Stimulated activated naive CD8-positive, alpha-beta T cell treated with anti-CD3 and anti-CD28 coated beads, Interleukin-15, Interleukin-2, amounts not matched to agents 100 ng/mL and 50 ng/mL, for 24 hours (primary cell): ENCODE measurements at regions not wholly inside any gene's neighbourhood (a gene's known extent, or its start where the extent isn't known, plus 50 kb on each side); places are given as distances from the start of the nearest gene placed in this dataset.
"Not testable (repeated sequence)": the region's sequence is repeated elsewhere in the genome, so short reads cannot be mapped to it uniquely, and the experiment has no call there.

Experiments used
- H3K27ac Mint-ChIP-seq: one replicate; pipeline ENCODE4 v1.8.0; 2021; ENCODE audit warnings: mild to moderate bottlenecking, mixed read lengths
- H3K27me3 Mint-ChIP-seq: one replicate; pipeline ENCODE4 v1.8.0; 2021; ENCODE audit warnings: mixed read lengths
- H3K36me3 Mint-ChIP-seq: one replicate; pipeline ENCODE4 v1.8.0; 2021; ENCODE audit warnings: low read depth, mixed read lengths
- H3K4me1 Mint-ChIP-seq: one replicate; pipeline ENCODE4 v1.8.0; 2021; ENCODE audit warnings: low read depth, mixed read lengths
- H3K4me3 Mint-ChIP-seq: one replicate; pipeline ENCODE4 v1.8.0; 2021; ENCODE audit warnings: mild to moderate bottlenecking, mixed read lengths
- H3K9me3 Mint-ChIP-seq: one replicate; pipeline ENCODE4 v1.8.0; 2021; ENCODE audit warnings: mixed read lengths

GRCh38 chr4:28247805-28248204 is 1387.2 kb downstream of the STIM2 start:
- Mint-ChIP-seq H3K4me1 (no peaks in the 10 kb centered on the region), H3K36me3 (no peaks in the 10 kb centered on the region), H3K27ac (no peak overlapping the region), H3K4me3 (no peak overlapping the region), H3K27me3 (no peaks in the 10 kb centered on the region), H3K9me3 (peaks cover 7% of the 10 kb centered on the region)

GRCh38 chr4:28248269-28248668 is 1387.6 kb downstream of the STIM2 start:
- Mint-ChIP-seq H3K4me3 (no peak overlapping the region), H3K9me3 (peaks cover 7% of the 10 kb centered on the region), H3K4me1 (no peaks in the 10 kb centered on the region), H3K27me3 (no peaks in the 10 kb centered on the region), H3K36me3 (no peaks in the 10 kb centered on the region), H3K27ac (no peak overlapping the region)

- Mint-ChIP-seq H3K4me1 (no peaks in the 10 kb centered on the region), H3K36me3 (no peaks in the 10 kb centered on the region), H3K27ac (no peak overlapping the region), H3K9me3 (peaks cover 19% of the 10 kb centered on the region), H3K4me3 (no peak overlapping the region), H3K27me3 (no peaks in the 10 kb centered on the region)
These were observed 1390.0 kb downstream of the STIM2 start for GRCh38 chr4:28250646-28251045.

- H3K27ac Mint-ChIP-seq, result no peak overlapping the region
- H3K36me3 Mint-ChIP-seq, result no peaks in the 10 kb centered on the region
- no peaks in the 10 kb centered on the region for H3K27me3 Mint-ChIP-seq
- peaks cover 13% of the 10 kb centered on the region for H3K9me3 Mint-ChIP-seq
- no peak overlapping the region for H3K4me3 Mint-ChIP-seq
- H3K4me1 Mint-ChIP-seq, result no peaks in the 10 kb centered on the region
These were observed 1391.2 kb downstream of the STIM2 start for GRCh38 chr4:28251831-28252230.

GRCh38 chr4:28254003-28254402 is 1393.4 kb downstream of the STIM2 start:
- Mint-ChIP-seq H3K9me3 (peaks cover 13% of the 10 kb centered on the region), H3K27ac (no peak overlapping the region), H3K36me3 (no peaks in the 10 kb centered on the region), H3K27me3 (no peaks in the 10 kb centered on the region), H3K4me3 (no peak overlapping the region), H3K4me1 (no peaks in the 10 kb centered on the region)

- Mint-ChIP-seq H3K9me3 (peaks cover 13% of the 10 kb centered on the region), H3K36me3 (no peaks in the 10 kb centered on the region), H3K27me3 (no peaks in the 10 kb centered on the region), H3K4me1 (no peaks in the 10 kb centered on the region), H3K27ac (no peak overlapping the region), H3K4me3 (no peak overlapping the region)
These were observed 1395.7 kb downstream of the STIM2 start for GRCh38 chr4:28256295-28256694.

- Mint-ChIP-seq H3K27ac (no peak overlapping the region), H3K36me3 (no peaks in the 10 kb centered on the region), H3K27me3 (no peaks in the 10 kb centered on the region), H3K9me3 (peaks cover 9% of the 10 kb centered on the region), H3K4me3 (no peak overlapping the region), H3K4me1 (no peaks in the 10 kb centered on the region)
These were observed 1399.3 kb downstream of the STIM2 start for GRCh38 chr4:28259951-28260350.

GRCh38 chr4:28267166-28267565 is 1406.5 kb downstream of the STIM2 start:
- no peaks in the 10 kb centered on the region for H3K36me3 Mint-ChIP-seq
- no peaks in the 10 kb centered on the region for H3K27me3 Mint-ChIP-seq
- H3K27ac Mint-ChIP-seq, result no peak overlapping the region
- H3K4me1 Mint-ChIP-seq, result no peaks in the 10 kb centered on the region
- H3K4me3 Mint-ChIP-seq, result no peak overlapping the region
- H3K9me3 Mint-ChIP-seq, result peaks cover 3% of the 10 kb centered on the region

- Mint-ChIP-seq H3K27ac (no peak overlapping the region), H3K9me3 (peaks cover 3% of the 10 kb centered on the region)
These were observed 1408.8 kb downstream of the STIM2 start for GRCh38 chr4:28269426-28269825.

GRCh38 chr4:28277931-28278330 is 1417.3 kb downstream of the STIM2 start:
- Mint-ChIP-seq H3K4me1 (no peaks in the 10 kb centered on the region), H3K9me3 (peaks cover 10% of the 10 kb centered on the region), H3K36me3 (no peaks in the 10 kb centered on the region), H3K27me3 (no peaks in the 10 kb centered on the region), H3K4me3 (no peak overlapping the region), H3K27ac (no peak overlapping the region)

More at GRCh38 chr4:28269426-28269825, 1408.8 kb downstream of the STIM2 start:
- no peak overlapping the region for H3K4me3 Mint-ChIP-seq
- no peaks in the 10 kb centered on the region for H3K36me3 Mint-ChIP-seq
- H3K27me3 Mint-ChIP-seq, result no peaks in the 10 kb centered on the region
- no peaks in the 10 kb centered on the region for H3K4me1 Mint-ChIP-seq

- Mint-ChIP-seq H3K27ac (no peak overlapping the region), H3K36me3 (no peaks in the 10 kb centered on the region), H3K9me3 (peaks cover 10% of the 10 kb centered on the region), H3K4me3 (no peak overlapping the region), H3K4me1 (no peaks in the 10 kb centered on the region), H3K27me3 (no peaks in the 10 kb centered on the region)
These were observed 1418.0 kb downstream of the STIM2 start for GRCh38 chr4:28278676-28279075.

GRCh38 chr4:28279249-28279648 is 1418.6 kb downstream of the STIM2 start:
- H3K9me3 Mint-ChIP-seq, result peaks cover 11% of the 10 kb centered on the region
- H3K4me1 Mint-ChIP-seq, result no peaks in the 10 kb centered on the region
- no peak overlapping the region for H3K4me3 Mint-ChIP-seq
- no peaks in the 10 kb centered on the region for H3K36me3 Mint-ChIP-seq
- H3K27ac Mint-ChIP-seq, result no peak overlapping the region
- no peaks in the 10 kb centered on the region for H3K27me3 Mint-ChIP-seq

GRCh38 chr4:28286266-28286665 is 1425.6 kb downstream of the STIM2 start:
- not testable (repeated sequence) for H3K36me3 Mint-ChIP-seq, H3K4me1 Mint-ChIP-seq, H3K27me3 Mint-ChIP-seq, H3K4me3 Mint-ChIP-seq, H3K27ac Mint-ChIP-seq
- H3K9me3 Mint-ChIP-seq, result peaks cover 14% of the 10 kb centered on the region

- Mint-ChIP-seq H3K27me3 (no peaks in the 10 kb centered on the region), H3K27ac (no peak overlapping the region), H3K4me1 (no peaks in the 10 kb centered on the region), H3K36me3 (no peaks in the 10 kb centered on the region), H3K9me3 (peaks cover 11% of the 10 kb centered on the region), H3K4me3 (no peak overlapping the region)
These were observed 1427.2 kb downstream of the STIM2 start for GRCh38 chr4:28287831-28288233.

GRCh38 chr4:28296239-28296638 is 1435.6 kb downstream of the STIM2 start:
- Mint-ChIP-seq H3K36me3 (no peaks in the 10 kb centered on the region), H3K4me1 (no peaks in the 10 kb centered on the region), H3K27me3 (no peaks in the 10 kb centered on the region), H3K9me3 (peaks cover 12% of the 10 kb centered on the region), H3K4me3 (no peak overlapping the region), H3K27ac (no peak overlapping the region)

- Mint-ChIP-seq H3K27me3 (no peaks in the 10 kb centered on the region), H3K27ac (no peak overlapping the region), H3K4me3 (no peak overlapping the region), H3K4me1 (no peaks in the 10 kb centered on the region), H3K36me3 (no peaks in the 10 kb centered on the region), H3K9me3 (peaks cover 9% of the 10 kb centered on the region)
These were observed 1450.3 kb downstream of the STIM2 start for GRCh38 chr4:28310926-28311325.

GRCh38 chr4:28312497-28312896 is 1451.9 kb downstream of the STIM2 start:
- H3K27ac Mint-ChIP-seq, H3K4me3 Mint-ChIP-seq, H3K36me3 Mint-ChIP-seq, H3K4me1 Mint-ChIP-seq, H3K9me3 Mint-ChIP-seq, H3K27me3 Mint-ChIP-seq: not testable (repeated sequence)
